HAP-1 (cell line): ENCODE measurements at regions not wholly inside any gene's neighbourhood (a gene's known extent, or its start where the extent isn't known, plus 50 kb on each side); places are given as distances from the start of the nearest gene placed in this dataset.

Experiments
- DNase-seq, 2 experiments: peaks; one replicate each; pipeline ENCODE4 v3.0.0-alpha.2; 2016 to 2020; ENCODE audit warnings: low spot score in 2 of 2
- H3K27me3 ChIP-seq: fragments of 250-450 bp; sonication (Bioruptor Pico); 2 replicates; pipeline ENCODE4 v1.5.1; 2020; ENCODE audit warnings: low read depth, mild to moderate bottlenecking, moderate library complexity
- H3K36me3 ChIP-seq: fragments of 250-450 bp; sonication (Bioruptor Pico); replicated peaks from 2 replicates; pipeline ENCODE4 v1.5.1; 2020; ENCODE audit warnings: mild to moderate bottlenecking
- H3K4me1 ChIP-seq: fragments of 250-450 bp; sonication (Bioruptor Pico); 2 replicates; pipeline ENCODE4 v1.5.1; 2020; ENCODE audit warnings: mild to moderate bottlenecking
- H3K4me3 ChIP-seq: fragments of 250-450 bp; sonication (Bioruptor Pico); 2 replicates; pipeline ENCODE4 v1.5.1; 2020; ENCODE audit warnings: mild to moderate bottlenecking, moderate library complexity
- H3K9me3 ChIP-seq: fragments of 250-450 bp; sonication (Bioruptor Pico); 2 replicates; pipeline ENCODE4 v1.5.1; 2020; ENCODE audit warnings: mild to moderate bottlenecking, moderate library complexity
- in situ Hi-C: fragments of 300-500 bp; cut with MboI; formaldehyde crosslinking; loops from 3 replicates; pipeline ENCODE4 v1.14.3; 2020; ENCODE audit warnings: low sequenced_read_pairs, inconsistent platforms, mixed read lengths

DNA sequence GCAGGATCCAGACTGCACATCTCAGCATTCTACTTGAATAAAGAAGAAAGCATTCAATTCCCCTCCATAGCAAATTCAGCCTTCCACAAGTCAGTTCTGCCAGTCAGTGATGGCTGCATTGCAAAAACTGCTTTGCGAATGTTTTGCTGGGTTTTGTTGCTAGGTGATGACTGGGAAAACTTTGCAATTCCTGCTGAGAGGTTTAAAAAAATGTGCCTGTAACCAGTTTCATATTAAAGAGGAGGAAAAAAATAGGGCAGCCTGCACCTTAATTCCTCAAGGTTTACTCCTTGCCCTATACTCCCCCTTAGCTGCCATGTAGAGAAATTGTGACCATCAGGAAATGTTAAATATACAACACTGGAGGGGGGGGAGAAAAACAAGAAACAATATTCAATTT, 225.6 kb upstream of the ATP11B start:
- DNase-seq, result no peak
- Histone ChIP-seq H3K4me3 (no peak overlapping the region), H3K4me1 (no peaks in the 10 kb centered on the region), H3K27me3 (peaks cover 20% of the 10 kb centered on the region), H3K9me3 (no peaks in the 10 kb centered on the region), H3K36me3 (no peaks in the 10 kb centered on the region)
- in situ Hi-C loops, result no loop called here

DNA sequence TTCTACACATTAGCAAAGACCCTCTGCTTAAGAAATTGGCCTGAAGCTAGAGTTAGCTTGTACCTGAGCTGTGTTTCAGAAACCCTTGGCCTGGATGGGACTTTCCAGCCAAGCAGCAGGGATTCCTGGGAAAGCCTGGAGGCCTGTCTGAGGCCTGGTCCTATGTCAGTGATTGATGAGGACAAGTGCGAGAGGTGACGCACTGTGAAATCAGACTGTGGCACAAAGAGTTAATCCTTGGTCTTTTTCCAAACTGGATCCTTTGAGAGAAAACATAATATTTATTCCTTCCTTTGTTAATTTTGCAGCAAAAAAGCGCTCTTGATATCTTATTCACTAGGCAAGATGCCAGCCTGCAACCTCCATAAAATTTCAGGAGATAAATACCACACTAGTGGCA, 225.0 kb upstream of the ATP11B start:
- Histone ChIP-seq H3K9me3 (no peaks in the 10 kb centered on the region), H3K27me3 (peaks cover 20% of the 10 kb centered on the region), H3K36me3 (no peaks in the 10 kb centered on the region), H3K4me3 (no peak overlapping the region), H3K4me1 (no peaks in the 10 kb centered on the region)
- DNase-seq, result no peak
- in situ Hi-C loops, result no loop called here

GRCh38 chr3:182568876-182569275, 224.4 kb upstream of the ATP11B start:
- Histone ChIP-seq H3K36me3 (no peaks in the 10 kb centered on the region), H3K27me3 (peaks cover 20% of the 10 kb centered on the region), H3K4me3 (no peak overlapping the region), H3K4me1 (no peaks in the 10 kb centered on the region), H3K9me3 (no peaks in the 10 kb centered on the region)
- no peak for DNase-seq
- in situ Hi-C loops, result no loop called here

GRCh38 chr3:182570946-182571594, 222.2 kb upstream of the ATP11B start:
- no peaks in the 10 kb centered on the region for H3K36me3 ChIP-seq
- no peaks in the 10 kb centered on the region for H3K4me1 ChIP-seq
- in situ Hi-C loops, result no loop called here
- H3K27me3 ChIP-seq, result peaks cover 12% of the 10 kb centered on the region
- H3K4me3 ChIP-seq, result no peak overlapping the region
- DNase-seq, result no peak
- H3K9me3 ChIP-seq, result no peaks in the 10 kb centered on the region

- Histone ChIP-seq H3K4me3 (no peak overlapping the region), H3K36me3 (no peaks in the 10 kb centered on the region), H3K4me1 (no peaks in the 10 kb centered on the region), H3K27me3 (no peaks in the 10 kb centered on the region), H3K9me3 (no peaks in the 10 kb centered on the region)
- in situ Hi-C loops, result no loop called here
- no peak for DNase-seq
Measured at GRCh38 chr3:182575941-182576340, 217.4 kb upstream of the ATP11B start.

DNA sequence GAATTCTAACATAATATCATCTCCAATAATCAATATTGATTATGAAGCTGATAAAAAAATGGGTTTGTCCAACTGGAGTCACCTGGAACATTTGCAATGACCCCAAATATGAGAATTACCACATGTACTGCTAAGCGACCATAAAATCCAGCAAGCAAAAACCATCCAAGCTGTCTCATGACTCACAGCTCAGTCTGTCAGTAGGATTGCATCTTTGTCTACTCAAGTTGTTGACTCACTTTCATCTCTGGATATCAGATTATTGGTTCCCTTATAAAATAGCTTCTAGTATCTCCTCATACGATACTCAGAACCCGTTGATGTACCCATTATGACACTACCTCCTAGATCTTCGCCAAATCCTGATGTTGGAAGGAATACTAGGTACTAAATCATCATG, 209.8 kb upstream of the ATP11B start:
- Histone ChIP-seq H3K36me3 (no peaks in the 10 kb centered on the region), H3K9me3 (no peaks in the 10 kb centered on the region), H3K27me3 (peaks cover 10% of the 10 kb centered on the region; the same call in 1 of the 2 replicates), H3K4me1 (no peaks in the 10 kb centered on the region), H3K4me3 (no peak overlapping the region)
- DNase-seq, result no peak
- in situ Hi-C loops, result no loop called here

GRCh38 chr3:182585532-182586150, 207.7 kb upstream of the ATP11B start:
- no peak for DNase-seq
- Histone ChIP-seq H3K4me1 (no peaks in the 10 kb centered on the region), H3K9me3 (no peaks in the 10 kb centered on the region), H3K4me3 (no peak overlapping the region), H3K36me3 (no peaks in the 10 kb centered on the region), H3K27me3 (peaks cover 10% of the 10 kb centered on the region; the same call in 1 of the 2 replicates)
- in situ Hi-C loops, result no loop called here

DNA sequence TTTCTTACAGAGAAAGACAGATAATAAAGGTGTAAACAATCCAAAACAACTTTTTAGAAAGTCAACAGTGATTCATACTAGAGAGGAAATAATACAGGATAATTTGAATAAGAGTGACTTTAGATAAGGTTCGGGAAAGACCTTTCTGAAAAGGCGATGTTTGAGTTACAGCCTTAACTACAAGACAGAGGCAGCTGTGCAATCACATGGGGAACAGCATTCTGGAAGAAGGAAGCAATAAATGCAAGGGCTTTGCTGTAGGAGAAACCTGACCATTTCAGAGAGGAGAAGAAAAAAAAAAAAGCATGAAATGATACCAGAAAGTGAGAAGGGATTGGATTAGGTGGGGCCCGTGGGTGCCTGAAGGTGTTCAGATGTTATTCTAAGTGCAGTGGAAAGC, 200.6 kb upstream of the ATP11B start:
- Histone ChIP-seq H3K9me3 (no peaks in the 10 kb centered on the region), H3K4me1 (no peaks in the 10 kb centered on the region), H3K27me3 (peaks cover 5% of the 10 kb centered on the region; the same call in 1 of the 2 replicates), H3K4me3 (no peak overlapping the region), H3K36me3 (no peaks in the 10 kb centered on the region)
- no peak for DNase-seq
- in situ Hi-C loops, result no loop called here

- no peaks in the 10 kb centered on the region for H3K4me1 ChIP-seq
- H3K4me3 ChIP-seq, result no peak overlapping the region
- no peak for DNase-seq
- H3K9me3 ChIP-seq, result no peaks in the 10 kb centered on the region
- in situ Hi-C loops, result no loop called here
- no peaks in the 10 kb centered on the region for H3K36me3 ChIP-seq
- H3K27me3 ChIP-seq, result peaks cover 5% of the 10 kb centered on the region; the same call in 1 of the 2 replicates
Measured at GRCh38 chr3:182596676-182597410, 196.5 kb upstream of the ATP11B start.

GRCh38 chr3:182597621-182598041, 195.7 kb upstream of the ATP11B start:
- DNase-seq, result no peak
- H3K4me3 ChIP-seq, result no peak overlapping the region
- in situ Hi-C loops, result no loop called here
- no peaks in the 10 kb centered on the region for H3K9me3 ChIP-seq
- H3K36me3 ChIP-seq, result no peaks in the 10 kb centered on the region
- no peaks in the 10 kb centered on the region for H3K4me1 ChIP-seq
- peaks cover 5% of the 10 kb centered on the region; the same call in 1 of the 2 replicates for H3K27me3 ChIP-seq

- in situ Hi-C loops, result no loop called here
Measured at GRCh38 chr3:182601597-182601996, 191.7 kb upstream of the ATP11B start.

GRCh38 chr3:182603501-182603900, 189.8 kb upstream of the ATP11B start:
- no peak overlapping the region for H3K4me3 ChIP-seq
- no peaks in the 10 kb centered on the region for H3K4me1 ChIP-seq
- no peak for DNase-seq
- H3K9me3 ChIP-seq, result no peaks in the 10 kb centered on the region
- no peaks in the 10 kb centered on the region for H3K36me3 ChIP-seq
- H3K27me3 ChIP-seq, result no peaks in the 10 kb centered on the region
- in situ Hi-C loops, result no loop called here

More at GRCh38 chr3:182601597-182601996, 191.7 kb upstream of the ATP11B start:
- Histone ChIP-seq H3K36me3 (no peaks in the 10 kb centered on the region), H3K9me3 (no peaks in the 10 kb centered on the region), H3K4me3 (no peak overlapping the region), H3K27me3 (no peaks in the 10 kb centered on the region; the same call in 1 of the 2 replicates), H3K4me1 (no peaks in the 10 kb centered on the region)
- no peak for DNase-seq

DNA sequence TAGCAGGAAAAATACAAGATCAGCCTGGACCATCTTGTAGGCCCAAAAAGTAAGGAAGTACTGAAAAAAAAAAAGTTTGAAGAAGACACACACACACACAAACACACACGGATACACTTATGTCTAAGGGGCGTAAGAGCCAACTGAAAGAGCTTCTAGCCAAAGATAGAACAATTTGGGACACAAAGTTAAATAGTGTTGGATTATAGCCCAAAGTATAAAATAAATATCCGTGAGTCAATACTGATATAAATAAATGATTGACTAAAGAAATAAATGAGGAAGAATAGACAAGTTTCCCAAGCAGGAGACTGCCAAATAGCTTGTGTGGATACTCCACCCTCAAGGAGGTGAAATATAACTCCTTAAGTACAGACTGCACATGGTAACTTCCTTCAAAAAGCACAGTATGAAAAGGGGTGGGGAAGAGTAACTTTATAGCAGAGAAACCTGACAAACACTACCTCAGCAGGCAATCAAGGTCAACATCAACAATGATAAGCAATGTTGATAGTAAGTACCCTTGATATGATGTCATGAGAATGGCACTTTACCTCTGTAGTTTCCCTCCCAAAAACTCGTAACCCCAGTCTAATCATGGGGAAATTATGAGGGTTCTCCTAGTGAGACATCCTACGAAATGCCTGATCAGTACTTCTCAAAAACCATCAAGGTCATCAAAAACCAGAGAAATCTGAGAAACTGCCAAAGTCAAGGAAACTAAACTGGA, 187.3 kb upstream of the ATP11B start:
- Histone ChIP-seq H3K4me3 (no peak overlapping the region), H3K9me3 (no peaks in the 10 kb centered on the region), H3K27me3 (no peaks in the 10 kb centered on the region), H3K36me3 (no peaks in the 10 kb centered on the region), H3K4me1 (no peaks in the 10 kb centered on the region)
- in situ Hi-C loops, result no loop called here
- DNase-seq, result no peak
